GM19397 (cell line): ENCODE measurements at regions not wholly inside any gene's neighbourhood (a gene's known extent, or its start where the extent isn't known, plus 50 kb on each side); places are given as distances from the start of the nearest gene placed in this dataset.
"Not testable (repeated sequence)": the region's sequence is repeated elsewhere in the genome, so short reads cannot be mapped to it uniquely, and the experiment has no call there.

Source experiments
- ATAC-seq: cut with Tn5 transposase; IDR thresholded peaks from one replicate; pipeline ENCODE4 v1.9.1; 2021; ENCODE audit warnings: mild to moderate bottlenecking, moderate library complexity; ENCODE audit not compliant: unreplicated experiment

DNA sequence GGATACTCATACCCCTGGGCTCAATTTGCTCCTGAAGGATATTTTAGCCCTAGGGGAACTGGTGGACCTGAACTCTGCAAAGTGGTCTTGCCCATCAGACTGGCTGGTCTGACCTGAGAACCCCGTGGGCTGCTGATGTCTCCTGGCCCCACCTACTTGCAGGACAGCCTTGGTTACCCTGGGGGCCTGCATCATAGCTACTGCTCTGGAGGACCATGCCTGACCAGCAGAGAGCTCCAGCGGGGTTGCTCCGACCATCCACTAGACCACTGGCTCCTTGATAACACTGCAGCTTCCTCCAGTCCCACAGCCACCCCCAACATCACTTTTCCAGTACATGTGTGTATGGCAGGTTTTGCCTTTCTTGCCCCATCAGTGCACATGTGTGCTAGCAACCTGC lies 331.6 kb upstream of the BRINP3 start:
- ATAC-seq: no peak

DNA sequence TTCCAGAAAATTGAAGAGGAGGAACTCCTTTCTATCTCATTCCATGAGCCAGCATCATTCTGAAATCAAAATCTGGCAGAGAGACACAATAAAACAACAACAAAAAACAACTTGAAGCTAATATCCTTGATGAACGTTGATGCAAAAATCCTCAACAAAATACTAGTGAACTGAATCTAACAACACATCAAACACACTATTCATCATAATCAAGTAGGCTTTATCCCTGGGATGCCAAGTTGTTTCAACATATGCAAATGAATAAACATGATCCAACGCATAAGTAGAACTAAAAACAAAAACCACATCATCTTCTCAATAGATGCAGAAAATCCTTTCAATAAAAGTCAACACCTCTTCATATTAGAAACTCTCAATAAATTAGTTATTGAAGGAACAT lies 335.3 kb upstream of the BRINP3 start:
- ATAC-seq: no peak

DNA sequence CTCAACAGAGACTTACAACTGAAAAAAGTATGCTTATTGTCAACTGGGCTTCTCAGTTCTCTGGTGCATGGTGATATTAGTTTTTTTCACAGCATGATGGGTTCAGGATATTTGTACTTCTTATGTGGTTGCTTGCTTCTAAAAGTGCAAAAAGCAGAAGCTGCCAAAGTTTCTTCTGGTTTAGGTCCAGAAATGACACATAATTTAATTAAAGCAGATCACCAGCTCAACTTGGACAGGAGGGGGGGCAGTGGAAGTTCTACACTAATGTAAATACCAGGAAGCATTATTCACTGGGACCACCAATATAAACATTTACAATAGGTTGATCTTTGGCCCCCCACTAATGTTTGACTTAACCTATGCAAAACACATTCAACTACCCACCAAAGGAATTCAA lies 354.8 kb upstream of the BRINP3 start:
- ATAC-seq: no peak

DNA sequence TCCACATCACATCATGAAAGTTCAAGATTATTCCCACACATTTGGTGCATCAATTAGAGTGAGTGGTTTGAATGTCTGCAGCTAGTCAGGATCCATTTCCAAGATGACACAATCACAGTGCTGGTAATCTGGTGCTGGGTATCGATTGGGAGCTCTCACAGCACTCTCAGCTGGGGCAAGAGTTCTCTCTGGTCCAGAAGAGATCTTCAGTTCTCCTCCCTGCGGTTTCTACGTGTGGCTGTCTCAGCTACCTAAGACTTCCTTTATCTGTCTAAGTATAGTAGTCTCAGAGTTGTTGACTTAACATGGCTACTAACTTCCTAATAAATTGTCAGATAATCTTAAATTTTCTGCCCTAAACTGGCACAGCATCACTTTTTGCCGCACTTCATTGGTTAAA lies 358.0 kb upstream of the BRINP3 start:
- ATAC-seq: no peak

DNA sequence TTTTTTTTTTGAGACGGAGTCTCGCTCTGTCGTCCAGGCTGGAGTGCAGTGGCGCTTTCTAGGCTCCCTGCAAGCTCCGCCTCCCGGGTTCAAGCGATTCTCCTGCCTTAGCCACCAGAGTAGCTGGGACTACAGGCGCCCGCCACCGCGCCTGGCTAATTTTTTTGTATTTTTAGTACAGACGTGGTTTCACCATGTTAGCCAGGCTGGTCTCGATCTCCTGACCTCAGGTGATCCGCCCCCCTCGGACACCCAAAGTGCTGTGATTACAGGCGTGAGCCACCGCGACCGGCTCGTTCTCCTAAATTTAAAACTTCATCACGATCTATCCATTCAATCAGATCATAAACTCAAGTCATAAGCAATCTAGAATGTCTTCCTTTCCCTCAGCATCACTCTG lies 359.5 kb upstream of the BRINP3 start:
- not testable (repeated sequence) for ATAC-seq

DNA sequence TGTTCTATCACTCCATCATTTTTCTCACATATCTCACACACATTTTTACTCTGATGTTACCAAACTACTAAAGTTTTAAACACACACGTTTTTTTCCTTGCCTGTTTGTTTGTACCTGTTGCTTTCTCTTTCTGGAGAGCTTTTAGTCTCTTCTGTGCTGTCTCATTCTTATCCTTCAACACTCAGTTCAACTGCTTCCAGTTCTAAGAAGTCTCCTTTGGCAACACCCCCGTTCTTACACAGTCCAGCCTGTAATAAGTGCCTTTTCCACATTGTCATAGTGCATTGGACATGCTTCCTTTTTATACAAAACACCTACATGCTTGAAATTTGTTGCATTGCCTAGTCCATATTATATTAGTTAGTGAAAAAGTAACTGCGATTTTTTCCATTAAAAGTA lies 360.2 kb upstream of the BRINP3 start:
- no peak for ATAC-seq

DNA sequence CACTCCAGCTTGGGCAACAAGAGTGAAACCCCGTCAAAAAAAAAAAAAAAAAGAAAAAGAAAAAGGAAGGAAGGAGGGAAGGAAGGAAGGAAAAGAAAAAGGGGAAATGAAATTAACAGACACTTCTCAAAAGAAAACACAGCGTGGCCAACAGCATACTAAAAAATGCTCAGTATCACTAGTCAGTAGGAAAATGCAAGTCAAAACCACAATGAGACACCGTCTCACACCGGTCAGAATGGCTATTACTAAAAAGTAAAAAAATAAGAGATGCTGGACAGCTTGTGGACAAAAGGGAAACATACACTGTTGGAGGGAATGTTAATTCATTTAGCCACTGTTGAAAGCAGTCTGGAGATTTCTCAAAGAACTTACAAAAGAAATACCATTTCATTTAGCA lies 369.5 kb upstream of the BRINP3 start:
- no peak for ATAC-seq

DNA sequence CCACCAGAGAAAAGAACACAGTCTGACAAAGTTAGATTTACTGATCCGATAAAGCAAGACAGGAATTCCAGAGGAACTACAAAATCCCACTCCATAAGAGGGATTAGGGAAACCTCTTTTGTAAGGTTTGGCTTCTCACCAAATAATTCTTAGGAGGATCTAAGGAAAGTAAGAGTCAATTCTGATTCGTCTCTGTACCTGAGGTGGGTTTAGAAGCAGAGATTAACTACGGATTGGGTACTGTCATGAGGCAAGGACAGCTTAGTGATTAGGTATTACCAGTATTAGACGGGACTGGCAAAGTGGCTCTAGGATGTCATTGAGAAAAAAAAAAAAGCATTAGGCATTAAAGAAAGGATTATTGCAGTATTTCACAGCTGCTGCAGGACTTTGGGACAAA lies 371.7 kb upstream of the BRINP3 start:
- ATAC-seq: no peak

DNA sequence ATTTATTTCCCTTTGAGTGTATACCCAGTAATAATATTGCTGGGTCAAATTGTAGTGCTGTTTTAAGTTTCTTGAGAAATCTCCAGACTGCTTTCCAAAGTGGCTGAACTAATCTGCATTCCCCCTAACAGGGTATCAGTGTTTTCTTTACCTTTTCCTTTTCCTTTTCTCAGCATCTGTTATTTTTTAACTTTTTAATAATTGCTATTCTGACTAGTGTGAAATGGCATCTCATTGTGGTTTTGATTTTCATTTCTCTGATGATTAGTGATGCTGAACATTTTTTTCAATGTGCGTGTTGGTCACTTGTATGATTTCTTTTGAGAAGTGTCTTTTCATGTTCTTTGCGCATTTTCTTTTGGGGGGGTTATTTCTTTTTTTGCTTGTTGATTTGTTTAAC lies 374.9 kb upstream of the BRINP3 start:
- no peak for ATAC-seq

DNA sequence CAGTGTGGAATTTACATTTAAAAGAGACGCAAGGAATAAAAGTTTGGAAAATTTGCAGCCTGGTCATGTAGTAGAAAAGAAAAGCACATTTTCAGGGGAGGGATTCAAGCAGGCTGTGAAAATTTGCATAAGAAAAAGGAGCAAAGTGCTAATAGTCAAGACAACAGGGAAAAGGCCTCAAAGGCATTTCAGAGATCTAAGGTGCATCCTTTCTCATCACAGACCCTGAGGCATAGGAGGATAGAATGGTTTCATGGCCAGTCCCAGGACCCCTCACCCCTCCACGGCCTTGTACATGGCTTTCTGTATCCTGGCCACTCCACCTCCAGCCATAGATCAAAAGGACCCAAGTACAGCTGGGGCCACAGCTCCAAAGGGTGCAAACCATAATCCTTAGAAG lies 380.5 kb upstream of the BRINP3 start:
- ATAC-seq: no peak

DNA sequence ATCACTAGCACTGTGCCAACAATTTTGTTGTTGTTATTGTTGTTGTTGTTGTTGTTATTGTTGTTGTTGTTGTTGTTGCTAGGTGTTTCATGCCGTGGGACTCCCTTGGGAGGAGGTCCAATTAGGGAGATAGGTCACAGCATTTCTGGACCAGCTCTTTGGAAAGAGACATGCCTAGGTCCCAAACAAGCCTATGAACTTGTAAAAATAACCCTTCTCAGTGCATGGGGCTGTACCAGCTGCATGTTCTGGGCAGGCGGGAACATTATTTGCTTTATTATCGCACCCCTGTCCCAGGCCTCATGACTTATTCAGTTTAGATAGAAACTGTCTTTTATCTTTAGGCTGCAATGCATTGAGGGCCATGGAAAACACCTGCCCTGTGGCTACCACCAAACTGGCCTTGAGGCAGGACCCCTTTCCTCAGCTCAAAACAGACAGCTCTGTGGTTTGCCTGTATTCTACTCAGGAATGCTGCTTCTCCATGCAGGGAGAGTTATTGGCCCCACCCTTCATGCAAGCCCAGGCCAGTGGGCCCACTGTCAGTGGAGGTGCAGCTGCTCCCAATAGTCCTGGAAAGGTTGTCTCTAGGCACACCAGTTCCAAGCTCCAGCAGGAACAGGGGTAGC lies 386.5 kb upstream of the BRINP3 start:
- ATAC-seq: no peak

DNA sequence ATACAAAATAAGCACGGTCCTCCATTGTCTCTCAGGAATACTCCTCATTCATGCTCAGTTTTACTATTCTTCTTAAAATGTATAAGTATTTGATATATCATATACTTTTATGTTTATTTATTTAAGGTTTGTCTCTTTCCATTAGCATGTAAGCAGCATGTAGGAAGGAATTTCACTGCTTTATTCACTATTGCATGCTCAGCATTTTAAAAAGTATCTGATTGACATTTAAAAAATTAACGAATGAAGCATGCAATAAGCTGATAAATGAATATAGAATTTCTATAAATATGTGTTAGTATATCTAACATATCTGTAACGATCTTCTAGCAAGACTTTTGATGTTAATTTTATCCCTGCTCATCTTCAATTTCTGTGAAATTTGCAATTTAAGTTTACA lies 402.7 kb upstream of the BRINP3 start:
- no peak for ATAC-seq

DNA sequence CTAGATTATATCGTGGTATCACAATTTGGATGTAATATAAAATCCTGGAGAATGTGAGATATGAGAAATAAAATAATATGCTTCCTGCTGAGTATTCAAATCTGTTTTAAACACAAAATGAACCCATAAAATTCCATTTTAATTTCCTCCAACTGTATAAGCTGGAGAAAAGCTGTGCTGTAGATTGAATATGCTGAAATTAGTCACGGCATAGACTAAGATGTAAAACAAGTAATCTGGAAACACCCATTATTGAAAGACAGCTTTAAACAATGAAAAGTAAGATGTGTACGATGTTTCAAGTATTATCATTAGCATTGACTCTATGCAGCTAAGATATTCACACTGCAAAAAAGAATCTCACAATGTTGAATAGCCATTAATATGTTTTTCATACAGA lies 403.4 kb upstream of the BRINP3 start:
- no peak for ATAC-seq

DNA sequence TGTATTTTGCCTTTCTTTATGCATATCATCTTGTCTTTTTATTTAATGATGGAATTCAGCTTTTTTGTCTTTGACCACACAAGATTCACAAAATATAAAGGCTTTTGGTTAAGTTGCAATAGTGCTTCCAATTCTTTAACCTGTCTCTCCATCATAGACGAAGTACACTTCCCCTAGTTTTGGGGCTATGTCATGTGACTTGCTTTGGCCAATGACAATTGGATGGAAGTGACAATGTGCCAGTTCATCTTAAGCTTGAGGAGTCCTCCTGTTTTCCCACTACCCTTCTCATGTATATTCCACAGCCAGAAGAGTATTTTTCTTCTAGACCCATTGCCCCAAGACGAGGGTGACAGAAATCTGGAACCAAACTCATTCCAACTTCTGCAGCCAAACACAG lies 419.6 kb upstream of the BRINP3 start:
- no peak for ATAC-seq

DNA sequence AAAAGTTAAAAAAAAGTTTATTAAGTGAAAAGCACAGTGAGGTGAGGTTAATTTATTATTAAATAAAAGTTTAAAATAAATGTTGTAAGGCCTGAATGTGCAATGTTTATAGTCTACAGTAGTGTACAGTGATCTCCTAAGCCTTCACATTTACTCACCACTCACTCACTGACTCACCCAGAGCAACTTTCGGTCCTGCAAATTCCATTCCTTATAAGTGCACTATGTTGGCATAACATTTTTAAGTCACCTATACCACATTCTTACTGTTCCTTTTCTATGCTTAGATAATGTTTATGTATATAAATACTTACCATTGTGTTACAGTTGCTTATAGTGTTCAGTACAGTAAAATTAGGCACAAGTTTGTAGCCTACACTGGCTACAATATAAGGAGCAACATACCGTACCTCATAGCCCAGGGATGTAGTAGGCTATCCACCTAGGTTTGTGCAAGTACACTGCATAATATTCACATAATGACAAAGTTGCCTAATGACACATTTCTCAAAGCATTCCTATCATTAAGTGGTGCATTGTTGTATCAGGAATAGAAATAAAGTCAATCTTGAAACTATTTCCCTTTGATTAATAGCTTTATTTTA lies 426.5 kb upstream of the BRINP3 start:
- ATAC-seq: no peak

DNA sequence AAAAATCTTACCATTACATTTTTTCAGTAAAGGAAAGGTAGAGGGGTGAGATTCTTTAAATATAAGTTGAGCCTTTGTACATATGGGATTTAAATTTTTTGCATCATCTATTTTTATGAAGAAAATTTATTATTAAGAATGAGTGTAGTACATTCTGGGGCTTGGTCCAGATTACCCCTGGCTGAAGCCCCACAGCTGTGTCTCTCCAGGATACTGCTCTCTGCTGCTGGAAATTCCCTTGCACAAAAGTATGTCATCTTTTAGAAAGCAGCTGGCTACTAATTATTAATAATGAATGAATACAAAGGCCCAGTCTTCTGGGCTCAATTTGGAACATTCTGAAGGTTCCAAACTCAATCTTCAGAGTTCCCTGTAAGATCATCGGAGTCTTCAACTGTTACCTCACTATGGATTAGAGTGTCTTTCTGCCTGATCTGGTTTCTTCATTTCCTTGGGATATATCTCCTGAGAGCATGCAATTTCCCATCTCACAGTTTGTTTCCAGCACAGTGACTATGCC lies 428.6 kb upstream of the BRINP3 start:
- no peak for ATAC-seq

DNA sequence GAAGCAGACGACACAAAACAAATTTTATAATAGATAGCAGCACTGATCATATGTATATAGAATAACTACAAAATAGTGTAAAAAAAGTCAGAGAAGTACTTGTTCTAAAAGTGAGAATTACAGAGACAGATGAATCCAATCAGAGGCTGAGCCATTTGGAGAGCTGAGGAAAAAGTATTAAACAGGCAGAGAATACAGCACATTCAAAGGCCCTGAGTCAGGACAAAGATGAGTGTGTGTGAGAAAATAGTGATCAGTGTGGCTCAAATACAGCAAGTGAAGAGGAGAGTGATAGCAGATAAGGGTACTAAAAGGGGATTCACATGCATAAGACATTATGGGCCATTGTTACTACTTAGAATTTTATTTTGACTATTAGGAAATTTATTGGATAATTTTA lies 430.6 kb upstream of the BRINP3 start:
- no peak for ATAC-seq

DNA sequence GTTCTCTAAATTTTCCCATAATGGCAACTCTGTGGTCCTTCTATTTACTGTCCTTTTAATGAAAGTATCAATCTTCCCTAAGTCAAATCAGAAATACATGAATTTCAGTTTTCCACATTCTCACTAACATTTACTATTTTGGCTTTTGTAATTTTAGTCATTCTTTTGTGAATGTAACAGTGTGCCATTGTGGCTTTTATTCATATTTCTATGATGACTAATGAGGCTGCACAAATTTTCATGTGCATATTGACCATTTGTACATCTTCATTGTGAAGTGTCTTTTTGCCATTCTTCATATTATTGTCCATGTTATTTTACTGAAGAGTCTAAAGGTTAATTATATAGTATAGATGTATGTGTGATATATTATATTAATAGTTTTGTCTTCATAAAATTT lies 431.0 kb upstream of the BRINP3 start:
- ATAC-seq: no peak

DNA sequence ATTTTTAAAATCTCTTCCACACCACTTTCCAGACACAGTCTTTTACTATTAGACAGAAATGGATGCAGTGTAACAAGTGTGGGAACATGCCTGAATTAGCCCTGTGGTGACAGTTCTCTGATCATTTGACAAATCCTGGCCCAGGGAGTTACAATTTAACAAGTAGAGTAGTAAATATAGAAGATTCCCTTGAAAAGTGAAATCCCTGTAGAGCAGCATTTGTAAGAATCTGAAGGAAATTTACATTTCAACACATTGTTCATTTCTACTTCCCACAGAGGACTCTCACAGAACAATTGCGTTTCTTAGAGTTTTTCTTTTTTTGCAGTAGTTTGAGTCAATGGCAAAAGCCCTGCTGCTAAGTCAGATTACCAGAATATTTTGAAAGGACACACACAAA lies 458.3 kb upstream of the BRINP3 start:
- ATAC-seq: no peak

DNA sequence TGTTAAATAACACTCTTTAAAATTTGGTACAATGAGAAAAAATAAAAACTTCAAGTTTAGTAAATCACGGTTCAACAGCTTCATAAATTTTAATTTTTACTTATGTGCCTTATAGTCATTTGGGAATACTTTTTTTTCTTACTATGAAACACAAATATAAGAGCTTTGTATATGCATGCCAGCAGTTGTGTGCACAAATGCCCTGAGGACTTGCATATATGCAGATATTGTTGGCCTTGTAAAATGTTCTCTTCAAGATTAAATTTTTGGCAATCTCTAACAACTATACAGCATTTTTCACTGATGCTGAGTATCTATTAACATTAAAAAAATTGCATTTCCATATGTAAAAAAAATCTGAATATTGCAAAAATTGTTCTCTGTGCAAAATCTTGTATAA lies 458.7 kb upstream of the BRINP3 start:
- no peak for ATAC-seq

DNA sequence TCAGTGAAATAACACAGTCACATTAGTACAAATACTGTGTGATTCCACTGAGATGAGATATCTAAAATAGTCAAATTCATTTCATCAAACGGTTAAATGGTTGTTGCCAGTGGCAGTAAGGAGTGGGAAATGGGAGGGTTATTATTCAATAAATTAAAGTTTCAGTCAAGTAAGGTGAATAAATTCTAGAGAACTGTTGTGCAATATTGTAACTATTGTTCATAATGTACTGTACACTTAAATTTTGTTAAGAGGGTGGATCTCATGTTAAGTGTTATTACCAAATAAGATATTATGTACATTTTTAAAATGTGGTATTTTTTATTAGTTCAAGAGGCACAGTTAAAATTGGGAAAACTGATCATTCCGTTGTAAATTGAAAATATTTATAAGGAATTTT lies 463.3 kb upstream of the BRINP3 start:
- ATAC-seq: no peak

DNA sequence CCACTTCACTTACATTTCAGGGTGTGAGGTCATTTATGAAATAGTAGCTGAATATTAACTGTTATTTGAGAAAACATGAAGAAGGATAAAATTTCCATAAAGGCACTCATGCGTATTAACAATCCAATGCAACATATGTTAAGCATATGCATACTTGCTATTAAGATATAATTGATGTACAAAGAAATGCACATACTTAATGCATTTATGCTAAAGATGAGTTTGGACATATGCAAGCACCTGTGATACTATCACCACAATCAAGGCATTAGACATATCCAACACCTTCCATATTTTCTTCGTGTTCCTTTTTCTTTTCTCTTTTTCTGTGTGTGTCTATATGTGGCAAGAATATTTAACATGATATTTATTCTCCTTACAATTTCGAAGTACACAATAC lies 464.8 kb upstream of the BRINP3 start:
- ATAC-seq: no peak

DNA sequence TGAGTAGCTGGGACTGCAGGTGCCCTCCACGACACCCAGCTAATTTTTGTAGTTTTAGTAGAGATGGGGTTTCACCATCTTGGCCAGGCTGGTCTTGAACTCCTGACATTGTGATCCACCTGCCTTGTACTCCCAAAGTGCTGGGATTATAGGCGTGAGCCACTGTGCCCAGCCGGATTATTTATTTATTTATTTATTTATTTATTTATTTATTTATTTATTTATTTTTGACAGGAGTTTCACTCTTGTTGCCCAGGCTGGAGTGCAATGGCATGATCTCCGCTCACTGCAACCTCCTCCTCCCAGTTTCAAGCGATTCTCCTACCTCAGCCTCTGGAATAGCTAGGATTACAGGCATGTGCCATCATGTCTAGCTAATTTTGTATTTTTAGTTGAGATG lies 466.1 kb upstream of the BRINP3 start:
- not testable (repeated sequence) for ATAC-seq
